CD14-positive monocyte (primary cell): ENCODE measurements at regions not wholly inside any gene's neighbourhood (a gene's known extent, or its start where the extent isn't known, plus 50 kb on each side); places are given as distances from the start of the nearest gene placed in this dataset.

Experiments used
- DNase-seq, 3 donors: peaks; one replicate each; pipeline ENCODE4 v3.0.0-alpha.2; 2011 to 2022
- H2AFZ ChIP-seq: 2 replicates; pipeline ENCODE4 v1.6.0; 2012; ENCODE audit warnings: mild to moderate bottlenecking, low read depth, low read length, inconsistent platforms; ENCODE audit not compliant: insufficient read depth, poor library complexity, severe bottlenecking
- H3K27ac ChIP-seq, 2 donors: 1 replicate in 1 of 2; 2 replicates in 1 of 2; pipeline ENCODE4 v1.5.1; 2012 to 2013; ENCODE audit warnings: low read length in 2 of 2, control low read depth in 1 of 2, inconsistent platforms in 1 of 2, low read depth in 1 of 2, mild to moderate bottlenecking in 1 of 2
- H3K27me3 ChIP-seq, 2 donors: one replicate each; pipeline versions ENCODE4 v1.6.0 to v1.6.1; 2011 to 2013; ENCODE audit warnings: low read length in 2 of 2; ENCODE audit not compliant: control insufficient read depth in 2 of 2, insufficient read depth in 2 of 2
- H3K36me3 ChIP-seq, 2 donors: replicated peaks in 1 of 2; 1 replicate in 1 of 2; 2 replicates in 1 of 2; pipeline versions ENCODE4 v1.5.1 to v1.6.1; 2012 to 2013; ENCODE audit warnings: low read length in 2 of 2, control low read depth in 1 of 2, inconsistent platforms in 1 of 2, mild to moderate bottlenecking in 1 of 2; ENCODE audit not compliant: insufficient read depth in 2 of 2, control insufficient read depth in 1 of 2
- H3K4me1 ChIP-seq, 2 donors: 1 replicate in 1 of 2; 2 replicates in 1 of 2; pipeline versions ENCODE4 v1.5.1 to v1.6.1; 2012 to 2013; ENCODE audit warnings: low read length in 2 of 2, control low read depth in 1 of 2, inconsistent platforms in 1 of 2, mild to moderate bottlenecking in 1 of 2, moderate library complexity in 1 of 2; ENCODE audit not compliant: insufficient read depth in 2 of 2, control insufficient read depth in 1 of 2
- H3K4me2 ChIP-seq: replicated peaks from 2 replicates; pipeline ENCODE3; 2012; ENCODE audit warnings: low read length, moderate library complexity, mild to moderate bottlenecking; ENCODE audit not compliant: poor library complexity, severe bottlenecking; ENCODE audit errors: extremely low read depth
- H3K4me3 ChIP-seq, 3 experiments: fragments of 200-600 bp in 1 of 3; sonication (generic) in 1 of 3; replicated peaks in 1 of 3; 1 replicate in 2 of 3; 2 replicates in 1 of 3; pipeline ENCODE4 v1.5.1; 2011 to 2013; ENCODE audit warnings: low read length in 3 of 3, mild to moderate bottlenecking in 3 of 3, control low read depth in 2 of 3, low read depth in 2 of 3, inconsistent platforms in 1 of 3, moderate library complexity in 1 of 3
- H3K79me2 ChIP-seq: 2 replicates; pipeline ENCODE4 v1.6.0; 2012; ENCODE audit warnings: mild to moderate bottlenecking, control low read depth, inconsistent platforms, low read length, moderate library complexity; ENCODE audit not compliant: insufficient read depth
- H3K9ac ChIP-seq: 2 replicates; pipeline ENCODE4 v1.6.0; 2017; ENCODE audit warnings: low read length, mild to moderate bottlenecking; ENCODE audit not compliant: insufficient read depth, poor library complexity, severe bottlenecking
- H3K9me3 ChIP-seq, 2 donors: replicated peaks in 1 of 2; 1 replicate in 1 of 2; 2 replicates in 1 of 2; pipeline versions ENCODE4 v1.5.1 to v1.6.1; 2012 to 2013; ENCODE audit warnings: low read length in 2 of 2, control low read depth in 1 of 2; ENCODE audit not compliant: control insufficient read depth in 1 of 2, insufficient read depth in 1 of 2
- H4K20me1 ChIP-seq: 2 replicates; pipeline ENCODE4 v1.6.0; 2012; ENCODE audit warnings: mild to moderate bottlenecking, low read length, control low read depth, moderate library complexity; ENCODE audit not compliant: insufficient read depth
- H3K27ac Mint-ChIP-seq, 7 donors: one replicate each; pipeline ENCODE4 v1.8.0; 2020; ENCODE audit warnings: mild to moderate bottlenecking in 7 of 7, mixed read lengths in 7 of 7, moderate library complexity in 6 of 7, inconsistent platforms in 2 of 7
- H3K27me3 Mint-ChIP-seq, 3 donors: one replicate each; pipeline ENCODE4 v1.8.0; 2021 to 2022; ENCODE audit warnings: low read depth in 3 of 3, mild to moderate bottlenecking in 3 of 3, mixed read lengths in 3 of 3, moderate library complexity in 3 of 3, inconsistent platforms in 1 of 3
- H3K36me3 Mint-ChIP-seq, 2 donors: one replicate each; pipeline ENCODE4 v1.8.0; 2020; ENCODE audit warnings: mixed read lengths in 2 of 2, inconsistent platforms in 1 of 2, mild to moderate bottlenecking in 1 of 2
- H3K4me1 Mint-ChIP-seq: one replicate; pipeline ENCODE4 v1.8.0; 2020; ENCODE audit warnings: mild to moderate bottlenecking, mixed read lengths
- H3K4me3 Mint-ChIP-seq, 2 donors: one replicate each; pipeline ENCODE4 v1.8.0; 2020; ENCODE audit warnings: mild to moderate bottlenecking in 2 of 2, mixed read lengths in 2 of 2, moderate library complexity in 1 of 2
- H3K9me3 Mint-ChIP-seq, 7 donors: one replicate each; pipeline ENCODE4 v1.8.0; 2020 to 2022; ENCODE audit warnings: mixed read lengths in 7 of 7, mild to moderate bottlenecking in 6 of 7, moderate library complexity in 6 of 7, inconsistent platforms in 2 of 7
- CTCF ChIP-seq: fragments of 200-600 bp; IDR thresholded peaks from one replicate; pipeline ENCODE4 v1.8.0; 2022; ENCODE audit warnings: antibody characterized with exemption, mild to moderate bottlenecking
- WGBS: methylation state at CpG from one replicate; pipeline ENCODE4 v1.1.5; 2013; ENCODE audit warnings: missing lambda C conversion rate; ENCODE audit not compliant: insufficient coverage; 5-methylcytosine and 5-hydroxymethylcytosine counted together
- intact Hi-C, 2 donors: fragments of 100-400 bp; cut with micrococcal nuclease; formaldehyde crosslinking; loops; one replicate each; pipeline versions ENCODE4 v1.15.0 to v1.15.1; 2023

DNA sequence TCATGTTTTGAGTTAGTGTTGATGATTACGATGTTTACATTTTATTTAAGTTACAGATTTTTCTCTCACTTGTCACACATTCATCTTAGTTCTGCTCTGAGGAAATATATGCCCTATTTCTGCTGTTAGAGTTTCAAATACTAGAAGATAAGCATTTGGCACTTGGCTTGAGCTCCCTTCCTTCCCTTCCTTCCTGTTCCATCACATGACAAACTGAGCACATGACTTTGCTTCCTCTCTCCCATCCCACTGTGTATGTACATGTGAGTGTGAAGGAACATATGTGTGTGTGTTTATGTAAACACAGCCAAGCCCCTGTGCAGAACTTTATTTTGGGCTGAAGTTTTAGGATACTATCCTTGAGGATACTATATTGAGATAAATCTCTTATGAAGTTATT lies 795.9 kb upstream of the IGFBP3 start:
- no peak for DNase-seq
- no peak overlapping the region for H3K9ac ChIP-seq
- Mint-ChIP-seq H3K4me1 (no peaks in the 10 kb centered on the region), H3K4me3 (no peak overlapping the region), H3K27me3 (no peaks in the 10 kb centered on the region), H3K27ac (no peak overlapping the region), H3K36me3 (no peaks in the 10 kb centered on the region), H3K9me3 (peaks cover 0 to 11% (median 0%) of the 10 kb centered on the region in 7 donors)
- intact Hi-C loops: no loop called here
- H3K36me3 ChIP-seq: no peaks in the 10 kb centered on the region
- H3K79me2 ChIP-seq: no peaks in the 10 kb centered on the region
- H3K9me3 ChIP-seq: no peaks in the 10 kb centered on the region
- H4K20me1 ChIP-seq: no peaks in the 10 kb centered on the region
- TF ChIP-seq CTCF: no peak
- H3K4me3 ChIP-seq: no peak overlapping the region
- no peaks in the 10 kb centered on the region for H3K4me1 ChIP-seq
- H3K27ac ChIP-seq: no peak overlapping the region
- WGBS: no CpG with 5 or more reads among the region's 1 CpG
- no peak overlapping the region for H2AFZ ChIP-seq
- H3K4me2 ChIP-seq: no peak overlapping the region
- no peaks in the 10 kb centered on the region for H3K27me3 ChIP-seq

DNA sequence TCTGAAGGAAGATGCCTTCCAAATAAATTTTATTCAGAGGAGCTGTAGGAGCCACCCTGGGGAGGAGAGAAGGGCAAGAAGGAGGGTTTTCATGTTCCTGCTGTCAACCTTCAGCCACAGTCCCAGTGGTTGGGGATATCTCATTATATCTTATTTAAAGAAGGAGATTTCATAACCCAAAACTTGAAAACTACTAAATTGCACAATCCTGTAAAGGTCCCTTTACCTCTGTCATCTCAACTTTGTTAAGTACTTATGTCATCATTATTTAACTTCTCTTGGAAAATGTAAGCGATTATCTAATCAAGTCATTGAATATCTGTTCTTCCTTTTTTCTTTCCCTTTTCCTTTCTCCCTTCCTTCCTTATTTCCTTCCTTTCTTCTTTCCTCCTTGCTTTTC lies 794.5 kb upstream of the IGFBP3 start:
- Histone ChIP-seq H4K20me1 (no peaks in the 10 kb centered on the region), H3K9ac (no peak overlapping the region), H3K4me1 (no peaks in the 10 kb centered on the region), H3K27ac (no peak overlapping the region), H3K4me3 (no peak overlapping the region), H3K4me2 (no peak overlapping the region), H3K79me2 (no peaks in the 10 kb centered on the region), H3K27me3 (no peaks in the 10 kb centered on the region), H3K36me3 (no peaks in the 10 kb centered on the region), H3K9me3 (no peaks in the 10 kb centered on the region), H2AFZ (no peak overlapping the region)
- intact Hi-C loops: no loop called here
- H3K9me3 Mint-ChIP-seq: peaks cover 0 to 9% (median 0%) of the 10 kb centered on the region in 7 donors
- TF ChIP-seq CTCF: no peak
- no peaks in the 10 kb centered on the region for H3K36me3 Mint-ChIP-seq
- no CpG with 5 or more reads among the region's 1 CpG for WGBS
- no peaks in the 10 kb centered on the region for H3K4me1 Mint-ChIP-seq
- no peak overlapping the region for H3K27ac Mint-ChIP-seq
- no peaks in the 10 kb centered on the region for H3K27me3 Mint-ChIP-seq
- H3K4me3 Mint-ChIP-seq: no peak overlapping the region
- no peak for DNase-seq
